ENCODE measurements at regions not wholly inside any gene's neighbourhood (a gene's known extent, or its start where the extent isn't known, plus 50 kb on each side); places are given as distances from the start of the nearest gene placed in this dataset.

DNA sequence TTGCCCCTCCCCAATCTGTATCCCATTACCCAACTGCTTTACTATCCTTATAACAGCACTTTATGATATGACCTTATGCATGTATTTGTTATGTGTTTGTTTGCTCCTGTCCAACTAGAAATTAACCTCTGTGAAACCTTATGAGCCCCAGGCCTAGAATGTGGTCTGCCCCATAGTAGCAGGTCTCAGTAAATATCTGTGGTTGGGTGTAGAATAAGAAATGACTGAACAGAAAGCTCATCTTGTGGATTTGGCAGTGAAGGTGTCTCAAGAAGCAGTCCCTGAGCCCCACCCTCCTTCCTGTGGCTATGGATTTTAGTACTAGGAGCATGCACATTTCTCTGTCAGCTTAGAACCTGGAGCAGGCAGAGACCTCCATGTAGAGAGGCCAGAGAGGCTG is 229.0 kb upstream of the LCORL start:
- no peak for DNase-seq (ENCODE audit: low spot score)

DNA sequence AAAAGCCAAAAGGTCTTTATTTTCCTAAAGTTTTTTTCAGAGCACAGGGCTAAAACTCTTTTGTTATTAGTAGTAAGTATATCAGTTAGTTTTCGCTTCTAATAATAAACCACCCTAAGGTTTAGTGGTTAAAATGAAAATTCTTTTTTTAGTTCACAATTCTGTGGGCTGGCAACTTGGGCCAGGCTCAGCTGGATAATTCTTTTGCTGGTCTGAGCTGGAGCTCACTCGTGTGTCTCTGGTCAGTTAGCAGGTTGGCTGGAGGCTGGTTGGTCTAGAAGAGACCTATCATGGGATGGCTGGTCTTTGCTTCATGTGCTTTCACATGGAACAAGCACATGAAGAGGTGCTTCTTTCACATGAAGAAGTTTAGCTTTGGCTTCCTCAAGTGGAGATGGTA is 227.1 kb upstream of the LCORL start:
- DNase-seq (ENCODE audit: low spot score), result no peak

DNA sequence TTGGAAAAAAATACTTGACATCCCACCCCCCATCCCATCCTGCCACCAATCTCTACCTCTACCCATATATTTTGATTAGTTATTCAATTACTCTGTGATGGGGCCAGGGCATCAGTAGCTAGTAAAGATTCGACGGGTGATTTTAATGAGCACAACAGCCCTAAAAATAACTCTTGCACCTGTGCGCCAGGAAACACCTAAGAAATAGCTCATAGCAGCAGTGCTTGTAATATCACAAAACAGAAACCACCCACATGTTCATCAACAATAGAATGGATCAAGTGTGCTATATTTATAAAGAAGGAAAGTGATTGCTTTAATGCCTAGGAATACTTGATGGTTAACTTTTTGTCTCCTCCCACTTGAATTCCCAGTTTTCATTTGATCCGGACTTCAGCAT is 225.6 kb upstream of the LCORL start:
- no peak for DNase-seq (ENCODE audit: low spot score)

DNA sequence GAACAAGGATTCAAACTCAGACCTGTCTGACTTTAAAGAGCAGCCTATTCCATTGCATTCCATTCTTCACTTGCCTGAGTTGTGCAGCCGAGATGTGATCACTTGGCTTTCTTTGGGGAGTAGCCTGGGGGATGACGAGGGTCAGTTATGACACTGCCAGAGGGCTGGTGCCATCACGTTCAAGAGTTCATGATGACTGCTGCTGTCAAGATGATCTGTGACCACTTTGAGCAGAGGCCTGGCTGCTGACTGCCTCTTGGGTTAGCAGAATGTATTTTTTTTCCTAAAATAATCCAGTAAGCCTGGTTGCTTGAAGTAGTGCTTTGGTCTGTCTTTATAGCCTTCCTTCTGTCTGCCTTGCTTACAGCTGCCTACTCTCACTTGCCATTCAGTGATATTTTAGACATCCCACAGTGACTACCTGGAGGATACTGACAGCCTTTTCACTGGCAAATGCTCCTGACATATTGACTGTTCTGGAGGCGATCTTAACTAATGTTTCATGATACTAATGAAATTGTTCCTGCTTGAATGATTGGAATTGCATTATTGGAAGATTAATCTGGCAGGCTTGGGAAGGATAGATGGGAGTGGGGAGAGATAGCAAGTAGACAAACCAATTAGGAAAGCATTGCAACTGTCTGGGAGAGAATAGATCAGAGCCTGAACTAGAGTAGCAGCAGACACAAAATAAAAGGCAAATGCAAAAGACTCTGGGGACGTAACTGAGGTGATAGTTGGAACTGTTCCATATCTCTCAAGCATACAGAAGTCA is 221.6 kb upstream of the LCORL start:
- no peak for DNase-seq (ENCODE audit: low spot score)

DNA sequence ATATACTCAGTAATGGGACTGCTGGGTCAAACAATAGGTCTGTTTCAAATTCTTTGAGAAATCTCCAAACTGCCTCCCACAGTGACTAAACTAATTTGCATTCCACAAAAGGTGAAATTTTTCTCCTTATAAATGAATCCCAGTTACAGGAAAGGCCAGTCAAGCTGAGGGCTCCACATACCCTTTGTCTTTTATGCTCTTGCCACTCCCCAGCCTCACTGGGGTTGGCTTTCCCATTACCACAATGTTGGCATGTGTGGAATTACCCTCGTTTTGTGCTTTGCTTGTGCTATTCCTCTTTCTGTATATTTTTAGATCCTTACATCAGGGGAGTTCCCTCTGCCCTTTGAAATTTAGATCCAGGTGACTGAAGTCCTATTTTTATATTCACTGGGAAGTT is 220.2 kb upstream of the LCORL start:
- DNase-seq (ENCODE audit: low spot score), result no peak

DNA sequence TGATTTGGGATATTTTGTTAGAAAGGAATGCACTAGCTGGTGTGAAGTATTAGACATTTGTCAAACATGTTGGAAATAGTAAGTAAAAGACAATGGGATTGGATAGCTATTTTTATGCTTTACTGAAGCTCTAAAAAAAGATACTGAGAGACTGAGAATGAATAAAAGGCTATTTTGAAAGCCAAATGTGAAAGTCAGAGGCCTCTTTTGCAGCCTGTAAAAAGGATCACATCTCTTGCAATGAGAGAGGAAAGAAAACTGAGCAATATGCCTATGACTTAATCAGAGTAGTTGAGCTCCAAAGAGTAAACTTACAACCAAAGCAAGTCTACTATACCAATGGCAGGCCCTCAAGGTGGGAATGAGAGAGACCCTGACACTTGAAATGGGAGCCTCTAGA is 212.6 kb upstream of the LCORL start:
- DNase-seq (ENCODE audit: low spot score), result no peak

DNA sequence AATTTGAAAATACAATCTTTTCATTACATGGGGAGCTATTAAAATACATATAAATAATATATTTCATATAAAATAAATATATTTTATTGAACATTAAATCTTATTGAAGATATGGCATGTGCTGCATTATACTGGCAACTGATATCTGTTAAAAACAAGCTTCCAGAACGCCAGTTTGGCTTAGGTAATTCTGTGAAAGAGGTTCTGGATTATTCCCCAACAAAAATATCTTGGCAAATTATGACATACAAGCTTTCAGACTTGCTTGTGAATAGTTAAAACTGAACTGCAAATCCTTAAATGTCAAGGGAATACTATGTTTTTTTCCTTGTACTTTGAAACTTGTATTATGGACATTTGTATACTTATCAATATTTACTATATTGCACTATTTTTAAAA is 210.2 kb upstream of the LCORL start:
- no peak for DNase-seq (ENCODE audit: low spot score)

DNA sequence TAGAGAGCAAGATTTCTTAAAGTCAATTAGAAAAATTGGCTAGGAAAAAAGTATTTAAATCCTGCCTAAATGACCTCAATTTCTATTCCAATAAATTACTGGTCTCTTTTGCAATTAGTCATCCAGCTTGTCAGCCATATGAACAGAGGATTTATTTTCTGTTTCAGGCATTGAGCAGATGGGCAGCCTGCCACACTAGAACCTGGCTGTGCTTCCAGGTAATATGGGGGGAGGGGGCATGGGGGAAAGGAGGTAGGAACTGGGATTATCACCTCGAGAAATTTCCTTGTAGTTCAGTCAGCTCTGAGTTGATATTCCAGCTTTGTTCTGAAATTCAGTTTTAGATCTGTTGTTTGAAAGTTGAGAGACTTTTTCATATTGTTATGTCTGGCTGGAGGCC is 206.3 kb upstream of the LCORL start:
- DNase-seq (ENCODE audit: low spot score), result no peak

DNA sequence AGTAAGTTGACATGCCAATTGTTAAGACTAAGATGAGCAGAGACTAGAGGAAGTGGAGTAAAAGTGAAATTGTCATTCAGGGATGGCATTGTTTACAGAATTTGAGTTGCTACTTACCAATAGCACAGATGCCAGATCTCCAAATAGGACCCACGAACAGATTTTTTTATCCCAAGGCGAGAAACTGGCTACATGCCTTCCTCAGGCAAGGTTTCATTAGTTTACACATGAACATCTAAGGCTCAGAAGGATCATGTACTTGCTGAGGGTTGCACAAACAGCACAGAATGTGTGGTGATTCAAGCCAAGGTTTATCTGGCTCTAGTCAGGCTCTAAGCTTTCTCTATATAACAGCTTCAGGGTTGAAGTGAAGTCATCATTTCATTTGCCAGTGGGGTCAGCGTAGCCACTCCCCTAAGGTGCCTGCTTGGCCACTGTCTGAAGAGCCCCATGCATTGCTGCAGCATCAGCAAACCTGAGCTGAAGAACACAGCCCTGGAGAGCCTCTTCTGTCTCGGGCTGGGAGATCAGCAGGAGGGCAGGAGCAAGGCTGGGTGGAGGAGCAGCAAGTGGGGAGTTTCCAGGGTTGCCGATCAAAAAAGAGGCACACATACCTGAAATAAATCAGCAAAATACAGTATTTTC is 193.0 kb upstream of the LCORL start:
- DNase-seq (ENCODE audit: low spot score), result no peak

DNA sequence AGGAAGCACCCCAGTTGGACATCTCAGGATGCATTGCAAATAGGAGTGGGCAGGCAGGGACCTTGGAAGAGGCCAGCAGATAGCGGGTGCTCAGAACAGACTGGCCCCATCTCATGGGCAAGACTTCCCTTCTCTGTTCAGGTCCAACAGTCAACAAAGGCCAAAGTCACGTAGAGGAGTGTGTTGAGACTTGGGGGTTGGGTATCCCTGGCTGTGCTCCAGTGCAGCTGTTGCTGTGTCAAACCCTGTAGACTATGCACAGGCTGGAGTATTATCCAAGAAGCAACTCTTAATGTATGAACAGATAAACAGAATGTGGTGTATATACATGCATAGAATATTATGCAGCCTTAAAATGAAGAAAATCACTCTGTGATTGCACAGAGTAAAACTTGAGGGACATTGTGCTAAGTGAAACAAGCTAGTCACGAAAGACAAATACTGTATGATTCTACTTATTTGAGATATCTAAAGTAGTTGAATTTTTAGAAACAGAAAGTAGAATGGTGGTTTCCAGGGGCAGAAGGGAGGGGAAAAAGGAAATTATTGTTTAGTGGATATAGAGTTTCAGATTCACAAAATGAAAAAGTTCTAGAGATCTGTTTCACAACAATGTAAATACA is 192.1 kb upstream of the LCORL start:
- DNase-seq (ENCODE audit: low spot score), result no peak

DNA sequence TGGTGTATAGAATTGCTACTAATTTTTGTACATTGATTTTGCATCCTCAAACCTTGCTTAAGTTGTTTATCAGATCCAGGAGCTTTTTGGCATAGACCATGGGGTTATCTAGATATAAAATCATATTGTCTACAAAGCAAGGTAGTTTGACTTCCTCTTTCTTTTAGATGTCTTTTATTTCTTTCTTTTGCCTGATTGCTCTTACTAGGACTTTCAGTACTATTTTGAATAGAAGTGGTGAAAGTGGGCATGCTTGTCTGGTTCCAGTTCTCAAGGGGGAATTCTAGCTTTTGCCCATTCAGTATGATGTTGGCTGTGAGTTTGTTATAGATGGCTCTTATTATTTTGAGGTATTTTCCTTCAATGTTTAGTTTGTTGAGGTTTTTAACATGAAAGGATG is 187.9 kb upstream of the LCORL start:
- DNase-seq (ENCODE audit: low spot score), result no peak

DNA sequence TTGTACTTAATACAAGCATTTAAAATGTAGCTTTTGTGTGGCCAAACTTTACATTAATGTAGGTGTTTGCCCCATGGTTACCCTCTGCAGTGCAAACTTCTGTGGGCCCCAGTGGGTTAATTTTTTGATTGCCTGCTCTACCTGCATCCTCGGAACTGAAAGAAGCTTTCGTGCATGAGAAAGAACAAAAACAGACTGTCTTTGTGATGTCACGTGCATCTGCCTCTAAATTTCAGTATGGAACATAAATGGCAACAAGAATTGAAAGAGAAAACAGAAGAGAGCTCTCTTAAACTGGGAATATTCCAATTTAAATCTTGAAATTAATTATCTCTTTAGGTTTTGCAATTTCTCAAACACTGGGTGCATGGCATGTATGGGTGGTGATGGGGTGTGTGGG is 182.4 kb upstream of the LCORL start:
- no peak for DNase-seq (ENCODE audit: low spot score)

DNA sequence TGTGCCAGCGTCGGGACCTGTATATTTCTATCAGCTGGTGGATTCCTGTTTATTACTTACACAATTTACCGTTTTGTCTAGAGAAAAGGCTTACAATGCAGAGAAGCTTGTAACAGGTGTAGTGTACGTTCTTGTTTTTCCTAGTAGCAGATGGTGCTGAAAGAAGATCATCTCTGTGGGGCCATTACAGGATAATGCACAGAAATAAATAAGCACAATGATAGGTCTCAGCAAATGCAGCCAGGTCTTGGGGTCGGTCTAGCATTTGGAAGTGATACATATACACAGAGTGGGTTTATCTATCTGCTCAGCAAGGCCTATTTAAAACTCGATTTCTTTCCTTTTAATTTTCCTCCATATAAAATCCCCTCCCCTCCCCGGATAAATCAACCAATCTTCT is 180.9 kb upstream of the LCORL start:
- DNase-seq (ENCODE audit: low spot score), result no peak

DNA sequence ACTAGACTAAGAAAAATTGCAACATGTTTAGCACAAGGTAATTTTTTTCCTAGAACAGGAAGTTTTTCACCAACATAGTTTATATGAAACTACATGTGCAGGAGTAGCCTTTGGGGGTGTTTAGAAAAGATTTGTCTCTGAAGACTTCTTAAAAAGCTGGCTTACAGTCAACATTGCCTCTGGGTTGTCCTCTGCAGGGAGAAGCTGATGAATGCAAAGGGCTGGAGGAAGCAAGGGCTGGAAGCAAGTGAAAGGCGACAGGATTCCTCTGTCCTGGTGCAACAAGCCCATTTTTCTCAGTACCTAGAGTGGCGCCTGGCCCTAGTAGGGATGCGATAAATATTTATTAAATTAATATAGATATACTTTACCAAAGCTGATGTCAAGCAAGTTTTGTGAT is 180.3 kb upstream of the LCORL start:
- no peak for DNase-seq (ENCODE audit: low spot score)

DNA sequence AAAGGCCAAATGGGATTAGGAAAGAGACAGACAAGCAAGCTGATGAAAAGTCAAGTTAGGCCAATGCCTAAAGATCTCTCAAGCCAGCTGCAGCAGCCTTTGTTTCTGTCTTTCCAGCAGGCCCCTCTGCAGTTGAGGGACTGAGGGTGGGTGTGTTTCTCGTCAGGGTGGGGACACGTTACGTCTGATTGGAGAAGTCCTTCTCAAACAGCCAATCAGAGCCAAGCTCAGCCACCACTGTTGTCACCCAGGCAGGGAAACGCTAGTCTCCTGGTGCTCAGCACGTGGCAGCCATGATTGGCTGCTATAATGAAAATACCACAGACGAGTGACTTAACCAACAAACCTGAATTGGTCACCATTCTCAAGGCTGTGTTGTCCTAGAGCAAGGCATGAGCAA is 177.1 kb upstream of the LCORL start:
- no peak for DNase-seq (ENCODE audit: low spot score)

DNA sequence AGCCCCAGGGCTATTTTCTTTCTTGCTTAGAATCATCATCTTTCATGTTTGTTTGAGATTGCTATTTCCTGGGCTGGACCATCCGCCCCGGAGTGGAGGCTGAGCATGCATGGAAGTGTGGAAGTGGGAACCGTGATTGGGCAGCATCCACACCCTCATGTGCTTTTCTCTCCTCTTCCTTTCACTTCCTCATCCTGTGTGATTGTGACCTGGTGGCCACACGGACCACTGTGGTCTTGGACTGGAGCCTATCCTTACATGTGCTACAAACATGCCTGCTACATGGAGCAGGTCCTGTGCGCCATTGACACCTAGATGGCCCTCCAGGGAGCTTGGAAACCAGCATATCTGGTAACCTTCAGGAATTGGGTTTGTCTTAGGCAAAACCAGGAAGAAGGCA is 175.9 kb upstream of the LCORL start:
- no peak for DNase-seq (ENCODE audit: low spot score)

DNA sequence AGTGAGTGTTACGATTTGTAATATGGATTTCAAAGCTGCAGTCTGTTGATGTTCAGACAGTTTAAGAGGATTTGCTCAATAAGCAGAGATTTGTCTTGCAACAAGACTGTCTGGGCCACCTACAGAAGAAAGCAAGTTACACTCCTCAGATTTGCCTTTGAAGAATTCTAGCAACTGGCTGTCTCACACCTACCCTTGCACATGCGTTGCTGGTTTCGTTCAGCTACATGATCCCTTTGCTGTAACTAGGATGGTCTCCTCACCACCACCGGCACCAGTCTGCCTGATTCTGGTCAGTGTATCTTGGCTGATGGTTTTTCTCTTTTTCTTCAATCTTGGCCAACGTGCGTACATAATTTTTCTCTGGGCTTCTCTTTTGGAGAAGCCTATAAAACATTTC is 172.7 kb upstream of the LCORL start:
- no peak for DNase-seq (ENCODE audit: low spot score)

DNA sequence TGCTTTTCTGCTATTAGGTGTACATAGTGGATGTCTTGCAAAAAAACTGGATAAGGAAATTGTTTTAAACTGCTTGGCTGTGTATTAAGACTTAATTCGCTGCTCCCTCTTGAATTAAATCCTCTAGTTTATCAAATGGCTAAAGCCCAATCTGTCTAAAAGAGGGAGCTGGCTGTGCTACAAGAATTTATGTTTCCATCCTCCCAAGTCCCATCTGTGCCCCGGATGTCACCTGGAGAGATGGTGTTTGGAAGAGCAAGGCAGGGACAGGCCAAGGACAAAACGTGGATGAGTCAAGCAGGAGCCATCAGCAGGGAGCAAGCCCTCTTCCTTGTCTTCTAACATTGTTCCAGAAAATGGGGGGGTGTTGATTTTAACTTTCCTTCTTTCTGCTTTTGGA is 171.3 kb upstream of the LCORL start:
- no peak for DNase-seq (ENCODE audit: low spot score)

DNA sequence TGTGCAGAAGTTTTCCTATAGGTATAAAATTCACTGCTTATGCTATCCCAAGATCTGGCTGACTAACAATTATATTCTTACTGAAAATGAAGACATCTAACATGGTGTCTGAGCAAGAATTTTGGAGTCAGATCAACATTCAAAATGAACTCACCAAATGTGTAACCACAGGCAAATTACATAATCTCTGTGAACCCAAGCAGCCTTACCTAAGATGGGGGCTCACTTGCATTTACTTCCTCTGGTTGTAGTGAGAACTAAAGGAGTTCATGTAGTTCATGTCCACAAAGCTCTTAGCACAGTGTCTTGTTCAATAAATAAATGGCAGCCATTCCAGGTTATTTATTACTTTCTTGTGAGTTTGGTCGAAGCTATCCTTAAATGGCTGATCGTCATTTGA is 163.9 kb upstream of the LCORL start:
- no peak for DNase-seq (ENCODE audit: low spot score)

DNA sequence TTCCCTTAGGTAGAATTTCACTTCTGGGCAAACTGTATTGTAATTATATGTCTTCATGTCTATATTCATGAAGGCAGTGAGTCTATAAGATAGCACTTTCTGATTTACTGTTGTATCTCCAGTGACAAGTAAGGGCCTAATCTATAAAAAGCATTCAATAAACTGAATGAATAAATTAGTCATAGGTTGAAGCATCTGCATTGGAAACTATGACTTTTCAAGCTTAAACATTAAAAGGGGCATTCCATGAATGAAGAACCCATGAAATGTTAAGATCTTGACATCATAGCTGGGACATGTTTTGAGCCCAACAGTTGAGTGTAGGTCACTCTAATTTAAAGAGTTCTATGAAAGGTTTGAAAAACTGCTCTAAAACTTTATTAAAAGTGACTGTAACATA is 159.3 kb upstream of the LCORL start:
- DNase-seq (ENCODE audit: low spot score), result no peak

DNA sequence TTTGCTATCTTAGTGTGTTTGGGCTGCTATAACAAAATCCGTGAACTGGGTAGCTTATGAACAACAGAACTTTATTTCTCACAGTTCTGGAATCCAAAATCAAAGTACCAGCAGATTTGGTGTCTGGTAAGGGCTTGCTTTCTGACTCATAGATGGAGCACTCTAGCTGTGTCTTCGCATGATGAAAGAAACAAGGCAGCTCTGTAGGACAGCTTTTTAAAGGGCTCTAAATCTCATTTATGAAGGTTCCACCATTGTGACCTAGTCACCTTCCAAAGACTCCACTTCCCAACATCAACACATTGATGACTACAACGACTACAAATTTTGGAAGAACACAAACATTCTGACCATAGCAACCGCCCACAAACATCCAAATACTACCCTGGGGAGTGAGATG is 158.6 kb upstream of the LCORL start:
- DNase-seq (ENCODE audit: low spot score), result no peak

DNA sequence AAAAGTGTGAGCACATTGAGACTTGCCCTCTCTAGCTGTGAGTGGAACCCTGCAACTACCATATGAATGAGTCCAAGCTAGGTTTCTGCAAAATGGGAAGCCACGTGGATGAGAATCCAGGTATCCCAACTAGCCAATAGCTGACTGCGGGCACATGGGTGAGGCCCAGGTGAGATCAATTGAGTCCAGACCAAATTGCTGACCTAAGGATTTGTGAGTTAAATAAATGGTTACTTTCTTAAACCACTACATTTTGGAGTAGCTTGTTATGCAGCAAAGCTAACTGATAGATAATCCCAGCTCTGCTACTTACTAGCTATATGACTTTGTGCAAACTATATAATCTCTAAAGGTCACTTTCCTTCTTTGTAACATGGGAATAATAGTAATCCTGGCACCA is 150.3 kb upstream of the LCORL start:
- DNase-seq (ENCODE audit: low spot score), result no peak

DNA sequence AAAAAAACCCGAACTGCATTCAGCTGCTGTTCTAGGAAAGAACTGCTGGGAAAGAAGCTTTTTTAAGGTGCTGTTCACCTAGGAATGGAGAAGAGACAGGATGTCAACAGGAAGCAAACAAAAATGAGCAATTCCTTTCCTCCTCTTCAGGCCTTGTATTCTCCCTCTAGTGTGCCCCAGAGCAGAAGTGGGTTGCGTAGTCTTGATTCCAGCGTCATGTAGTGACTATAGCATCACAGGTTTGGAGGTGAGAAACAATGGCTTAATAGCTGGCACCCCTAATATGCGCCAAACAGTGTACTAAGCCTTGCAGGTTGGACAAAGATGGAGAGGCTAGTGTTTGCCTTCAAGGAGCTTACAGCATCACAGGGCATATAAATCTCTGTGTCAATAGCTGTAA is 146.3 kb upstream of the LCORL start:
- no peak for DNase-seq (ENCODE audit: low spot score)

DNA sequence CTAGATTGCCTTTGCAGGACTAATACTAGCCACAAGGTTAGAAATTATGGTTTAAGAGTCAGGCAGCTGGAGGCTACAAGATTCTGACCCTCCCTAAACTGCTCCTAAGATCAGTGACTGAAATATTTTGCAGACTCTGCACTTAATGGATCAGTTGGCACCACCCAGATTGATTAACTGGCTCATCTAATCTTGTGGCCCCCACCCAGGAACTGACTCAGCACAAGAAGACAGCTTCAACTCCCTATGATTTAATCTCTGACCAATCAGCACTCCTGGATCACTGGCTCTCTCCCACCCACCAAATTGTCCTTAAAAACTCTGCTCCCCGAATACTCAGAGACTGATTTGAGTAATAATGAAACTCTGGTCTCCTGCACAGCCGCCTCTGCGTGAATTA is 145.4 kb upstream of the LCORL start:
- DNase-seq (ENCODE audit: low spot score), result no peak
